ENCODE measurements at regions not wholly inside any gene's neighbourhood (a gene's known extent, or its start where the extent isn't known, plus 50 kb on each side); places are given as distances from the start of the nearest gene placed in this dataset.

GRCh38 chr5:133690746-133691145 lies 78.4 kb upstream of the FSTL4 start:
- DNase-seq (no peak), ATAC-seq (no peak)
- intact Hi-C loops (cut with DNase I, micrococcal nuclease) = no loop called here

DNA sequence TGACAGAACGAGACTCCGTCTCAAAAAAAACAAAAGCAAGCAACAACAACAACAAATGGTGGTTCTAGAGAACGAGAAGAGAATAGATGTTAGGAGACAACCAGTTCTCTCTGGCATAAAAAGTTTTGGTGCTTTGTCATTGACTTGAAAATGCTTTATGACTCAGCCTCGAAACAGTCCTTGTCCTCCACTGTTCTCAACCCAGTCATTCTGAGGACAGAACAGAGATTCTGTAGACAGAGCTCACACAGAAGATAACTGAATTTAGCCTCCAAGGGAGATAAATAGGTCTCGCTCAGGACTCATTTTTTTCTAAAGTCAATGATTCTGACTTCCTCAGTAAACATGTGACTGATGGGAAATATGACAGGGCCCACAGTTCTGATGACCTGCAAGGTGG lies 76.0 kb upstream of the FSTL4 start:
- intact Hi-C loops (cut with DNase I, micrococcal nuclease) = no loop called here
- DNase-seq (no peak), ATAC-seq (no peak)

DNA sequence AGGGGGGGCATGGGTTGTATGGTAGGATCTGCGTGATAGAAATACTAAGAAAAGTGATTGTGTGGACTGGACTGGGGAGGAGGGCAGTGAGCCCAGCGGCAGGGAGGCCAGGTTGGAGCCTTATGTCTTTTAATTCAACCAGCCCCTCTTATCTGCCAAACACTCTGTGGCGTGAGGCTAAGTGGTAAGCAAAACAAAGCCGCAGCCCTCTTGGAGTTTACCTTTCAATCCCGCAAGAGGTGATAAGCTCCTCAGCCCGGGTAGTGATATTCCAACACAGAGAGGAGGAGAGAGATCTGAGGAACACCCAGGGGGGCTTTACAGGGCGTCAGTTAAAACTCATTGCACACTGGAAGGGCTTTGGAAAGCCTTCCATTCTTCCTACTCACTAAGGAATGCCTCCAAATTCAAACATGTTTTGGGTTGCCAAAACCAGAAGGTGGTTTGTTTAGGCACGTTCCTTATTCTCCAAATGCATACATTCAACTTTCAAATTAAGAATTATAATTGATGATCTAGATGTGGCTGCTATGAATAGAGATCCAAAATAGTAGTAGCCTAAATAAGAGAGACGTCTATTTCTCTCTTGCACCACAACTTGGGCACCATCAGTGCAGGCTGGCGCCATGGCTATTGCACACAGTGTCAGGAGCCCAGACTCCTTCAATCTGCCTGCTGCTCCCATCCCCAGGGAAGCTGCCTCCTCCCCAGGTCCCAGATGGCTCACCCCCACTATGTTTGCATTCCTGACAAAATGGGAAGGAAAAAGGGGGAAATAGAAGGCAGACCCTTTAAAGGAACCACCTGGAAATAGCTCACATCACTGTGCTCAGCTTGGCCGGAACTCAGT lies 75.1 kb upstream of the FSTL4 start:
- intact Hi-C loops (cut with DNase I, micrococcal nuclease) = no loop called here
- DNase-seq (no peak), ATAC-seq (no peak)

GRCh38 chr5:133686566-133686965 lies 74.2 kb upstream of the FSTL4 start:
- no peak for DNase-seq
- intact Hi-C loops (cut with DNase I, micrococcal nuclease) = no loop called here

DNA sequence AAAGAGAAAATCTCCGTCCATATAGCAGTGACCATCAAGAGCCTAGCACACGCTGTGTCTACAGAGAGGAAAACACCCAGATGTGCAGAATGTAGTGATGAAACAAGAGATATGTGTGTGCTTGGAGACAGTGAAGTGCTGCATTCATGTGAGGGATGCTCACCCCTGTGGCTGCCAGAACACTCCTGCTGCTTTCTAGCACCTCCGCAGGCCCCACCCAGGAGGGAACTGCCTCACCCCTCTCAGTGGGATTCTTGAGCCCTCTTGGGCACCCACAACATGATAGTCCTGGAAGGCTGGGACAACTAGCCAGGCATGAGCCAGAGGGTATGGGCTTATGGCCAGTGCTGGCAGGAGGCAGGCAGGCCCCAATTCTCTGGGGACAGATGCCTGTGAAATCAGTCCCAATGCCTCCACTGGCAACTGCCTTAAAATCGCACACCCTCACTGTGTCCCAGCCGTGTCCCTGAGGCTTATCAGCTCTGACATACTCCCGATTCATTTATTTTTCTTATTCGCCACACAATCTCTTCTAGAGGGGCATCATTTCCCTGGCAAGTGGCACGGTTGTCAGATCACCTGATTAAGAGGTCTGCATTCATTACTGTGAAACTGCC lies 73.2 kb upstream of the FSTL4 start:
- intact Hi-C loops (cut with DNase I, micrococcal nuclease) = no loop called here
- ATAC-seq (no peak), DNase-seq (no peak)

More at GRCh38 chr5:133686566-133686965, 74.2 kb upstream of the FSTL4 start:
- no peak for ATAC-seq

GRCh38 chr5:133683646-133684596 lies 71.6 kb upstream of the FSTL4 start:
- ATAC-seq (no peak), DNase-seq (no peak)
- intact Hi-C loops (cut with DNase I, micrococcal nuclease) = no loop called here

- ATAC-seq (no peak), DNase-seq (no peak)
- intact Hi-C loops (cut with DNase I, micrococcal nuclease) = no loop called here
These were observed 70.1 kb upstream of the FSTL4 start for GRCh38 chr5:133682451-133682850.

GRCh38 chr5:133681896-133682295 lies 69.6 kb upstream of the FSTL4 start:
- intact Hi-C loops (cut with DNase I, micrococcal nuclease) = no loop called here
- DNase-seq = no peak
- no peak for ATAC-seq

DNA sequence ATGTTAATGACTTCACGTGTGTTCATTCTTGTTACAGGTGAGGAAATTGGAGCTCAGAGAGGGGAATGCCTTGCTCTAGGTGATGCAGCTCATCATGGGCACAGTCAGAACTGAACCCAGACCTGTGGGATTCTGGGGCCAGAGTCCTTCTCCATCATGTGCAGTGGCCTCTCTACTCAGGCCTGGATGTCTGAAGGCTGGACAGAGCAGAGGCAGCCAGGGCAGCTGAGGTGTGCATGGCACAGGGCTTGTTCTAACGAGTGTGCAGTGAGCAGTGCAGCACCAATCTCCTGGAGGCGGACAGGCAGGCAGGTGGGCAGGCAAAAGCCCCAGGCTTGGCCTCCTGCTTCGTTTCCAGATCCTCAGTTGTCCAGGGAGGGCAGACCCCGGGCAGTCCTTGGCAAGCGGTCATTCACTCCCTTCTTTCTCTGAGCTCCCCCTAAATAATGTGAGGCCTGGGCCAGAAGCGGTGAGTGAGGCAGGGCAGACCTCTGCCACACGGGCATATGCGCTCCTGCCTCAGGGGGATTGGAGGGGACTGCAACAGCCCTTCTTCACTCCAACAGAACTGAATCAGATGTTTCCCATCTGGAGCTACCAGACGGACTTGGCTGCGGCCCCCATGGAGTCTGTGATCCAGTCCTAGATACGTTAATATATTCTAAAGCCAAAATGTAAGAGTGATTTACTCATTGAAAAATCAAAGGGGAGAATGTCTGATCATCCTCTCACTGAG lies 68.7 kb upstream of the FSTL4 start:
- no peak for ATAC-seq
- intact Hi-C loops (cut with DNase I, micrococcal nuclease) = no loop called here
- no peak for DNase-seq

DNA sequence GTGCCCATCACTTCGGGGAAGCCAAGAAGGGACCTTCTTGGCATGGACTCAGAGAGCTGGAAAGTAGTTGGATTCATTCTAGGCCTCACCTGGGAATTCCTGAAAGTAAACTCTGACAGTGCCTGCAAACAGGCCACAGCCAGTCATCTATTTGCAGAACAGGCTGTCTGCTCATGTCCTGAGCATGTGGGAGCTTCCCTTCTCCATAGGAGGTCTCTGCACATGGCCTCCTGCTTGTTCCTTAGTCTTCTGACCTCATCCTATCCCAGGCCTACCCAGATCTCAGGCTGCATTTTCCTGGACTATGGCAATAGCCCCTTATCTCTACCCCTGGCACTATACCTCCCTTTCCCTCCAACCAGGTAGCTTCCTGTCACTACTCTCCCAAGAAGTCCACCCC lies 67.2 kb upstream of the FSTL4 start:
- intact Hi-C loops (cut with DNase I, micrococcal nuclease) = no loop called here
- DNase-seq = no peak
- no peak for ATAC-seq

GRCh38 chr5:133675376-133676154 lies 63.2 kb upstream of the FSTL4 start:
- DNase-seq (no peak), ATAC-seq (no peak)
- intact Hi-C loops (cut with DNase I, micrococcal nuclease) = no loop called here

GRCh38 chr5:133670336-133670735 lies 58.0 kb upstream of the FSTL4 start:
- ATAC-seq (no peak), DNase-seq (no peak)
- intact Hi-C loops (cut with DNase I, micrococcal nuclease) = no loop called here

DNA sequence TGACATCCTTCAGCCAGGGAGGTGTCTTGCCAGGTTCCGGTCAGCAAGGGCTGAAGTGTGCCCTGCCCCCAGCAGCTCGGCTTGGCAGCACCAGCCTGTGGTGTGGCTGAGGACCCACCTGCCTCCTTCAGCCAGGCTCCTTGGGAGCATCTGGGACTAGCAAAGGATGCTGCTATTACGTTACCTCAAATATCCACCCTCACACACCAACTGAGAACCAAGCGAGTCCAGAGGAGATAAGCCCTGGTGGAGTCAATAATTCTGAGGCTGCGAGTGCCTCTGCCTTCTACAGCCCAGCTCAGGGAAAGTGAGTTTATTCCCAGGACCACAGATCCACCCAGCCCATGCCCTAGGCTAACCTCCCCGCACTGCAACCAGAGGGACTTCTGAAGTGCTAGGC lies 57.1 kb upstream of the FSTL4 start:
- intact Hi-C loops (cut with DNase I, micrococcal nuclease) = no loop called here
- DNase-seq (no peak), ATAC-seq (no peak)

- DNase-seq = no peak
- ATAC-seq = no peak
- intact Hi-C loops (cut with DNase I, micrococcal nuclease) = no loop called here
These were observed 56.1 kb upstream of the FSTL4 start for GRCh38 chr5:133668458-133668857.

DNA sequence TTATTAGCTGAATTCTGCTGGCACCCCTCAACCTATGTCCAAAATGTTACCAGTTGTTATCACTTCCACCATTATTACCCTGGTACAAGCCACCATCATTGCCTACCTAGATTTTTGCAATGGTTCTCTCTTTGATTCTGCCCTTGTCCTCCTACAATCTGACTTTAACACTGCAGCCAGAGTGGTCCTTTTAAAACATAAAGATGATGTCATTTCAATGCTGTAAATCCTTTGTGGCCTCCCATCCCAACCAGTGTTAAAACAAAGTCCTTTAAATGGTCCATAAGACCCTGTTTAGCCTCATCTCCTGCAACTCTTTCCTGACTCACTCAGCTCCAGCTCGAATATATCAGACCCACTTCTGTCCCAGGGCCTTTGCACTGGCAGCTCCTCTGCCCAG lies 54.9 kb upstream of the FSTL4 start:
- DNase-seq (no peak), ATAC-seq (no peak)
- intact Hi-C loops (cut with DNase I, micrococcal nuclease) = no loop called here

- no peak for ATAC-seq
- DNase-seq = no peak
- intact Hi-C loops (cut with DNase I, micrococcal nuclease) = no loop called here
These were observed 53.2 kb upstream of the FSTL4 start for GRCh38 chr5:133665571-133665970.

GRCh38 chr5:133664422-133664821 lies 52.1 kb upstream of the FSTL4 start:
- intact Hi-C loops (cut with DNase I, micrococcal nuclease) = no loop called here
- ATAC-seq (no peak), DNase-seq (no peak)

DNA sequence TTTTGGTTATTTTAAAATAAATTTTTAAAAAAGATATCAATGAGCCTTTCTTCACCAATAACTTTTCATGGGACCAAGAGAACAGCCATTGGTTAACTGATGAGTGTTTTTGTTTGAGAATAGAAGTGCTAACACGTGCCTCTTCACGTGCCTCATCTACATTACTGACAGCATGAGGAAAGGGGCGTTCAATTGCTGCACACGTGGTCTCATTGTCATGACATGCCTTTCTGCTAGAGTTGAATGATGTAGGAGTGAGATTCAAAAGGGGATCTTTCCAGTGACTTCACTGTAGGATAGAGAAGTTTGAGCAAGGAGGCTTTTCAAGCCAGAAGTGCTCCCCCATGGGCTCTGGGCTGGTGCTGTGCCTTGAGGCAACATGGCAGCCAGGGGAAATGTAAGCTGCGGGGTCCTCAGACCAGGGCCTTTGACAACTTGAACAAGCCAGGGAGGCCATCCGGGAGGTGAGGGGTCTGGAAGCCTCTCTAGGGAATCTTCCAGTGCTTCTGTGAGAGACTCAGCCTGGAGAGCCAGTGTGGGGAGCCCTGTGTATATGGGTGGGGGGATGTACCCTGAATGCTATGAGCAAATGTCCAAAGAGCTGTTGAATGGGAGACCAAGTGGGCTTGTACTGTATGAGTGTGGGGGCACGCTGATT lies 51.2 kb upstream of the FSTL4 start:
- ATAC-seq (no peak), DNase-seq (no peak)
- intact Hi-C loops (cut with DNase I, micrococcal nuclease) = no loop called here

All from left colon (tissue), 2 donors.